Loucy (cell line): ENCODE measurements at regions not wholly inside any gene's neighbourhood (a gene's known extent, or its start where the extent isn't known, plus 50 kb on each side); places are given as distances from the start of the nearest gene placed in this dataset.

ENCODE experiments used
- H2AFZ ChIP-seq: fragments of 200-600 bp; sonication (generic); 2 replicates; pipeline ENCODE4 v1.6.0; 2016; ENCODE audit warnings: antibody characterized with exemption, mild to moderate bottlenecking, low read length, moderate library complexity
- H3F3A ChIP-seq: fragments of 200-600 bp; 2 replicates; pipeline ENCODE4 v1.6.0; 2016; ENCODE audit warnings: antibody characterized with exemption, low read depth, mild to moderate bottlenecking
- H3K27me3 ChIP-seq: fragments of 200-600 bp; sonication (generic); 2 replicates; pipeline ENCODE4 v1.6.1; 2014; ENCODE audit warnings: low read length, mild to moderate bottlenecking; ENCODE audit not compliant: insufficient read depth, poor library complexity, severe bottlenecking
- H3K36me3 ChIP-seq: fragments of 200-600 bp; sonication (generic); 2 replicates; pipeline ENCODE4 v1.6.1; 2016; ENCODE audit warnings: low read length; ENCODE audit not compliant: insufficient read depth
- H3K4me1 ChIP-seq: fragments of 200-600 bp; sonication (generic); 2 replicates; pipeline ENCODE4 v1.5.1; 2014; ENCODE audit warnings: low read length, mild to moderate bottlenecking; ENCODE audit not compliant: insufficient read depth, poor library complexity, severe bottlenecking
- H3K4me2 ChIP-seq: fragments of 200-600 bp; sonication (generic); 2 replicates; pipeline ENCODE4 v1.6.0; 2014; ENCODE audit warnings: antibody characterized with exemption, low read length, low read depth, mild to moderate bottlenecking; ENCODE audit not compliant: poor library complexity, severe bottlenecking
- H3K4me3 ChIP-seq: fragments of 200-600 bp; sonication (generic); 2 replicates; pipeline ENCODE4 v1.5.1; 2014; ENCODE audit warnings: low read length, mild to moderate bottlenecking, mixed read lengths; ENCODE audit not compliant: poor library complexity, severe bottlenecking
- H3K79me2 ChIP-seq: fragments of 200-600 bp; sonication (generic); 2 replicates; pipeline ENCODE4 v1.6.1; 2014; ENCODE audit warnings: low read length; ENCODE audit not compliant: insufficient read depth
- H3K9ac ChIP-seq: fragments of 200-600 bp; sonication (generic); 2 replicates; pipeline ENCODE4 v1.6.0; 2014; ENCODE audit warnings: mild to moderate bottlenecking, low read depth, low read length, moderate library complexity; ENCODE audit not compliant: poor library complexity, severe bottlenecking
- H3K9me2 ChIP-seq: fragments of 200-600 bp; sonication (generic); replicated peaks from 2 replicates; pipeline ENCODE4 v1.6.1; 2016; ENCODE audit warnings: low read depth, low read length, mixed read lengths
- H3K9me3 ChIP-seq: fragments of 200-600 bp; sonication (generic); 2 replicates; pipeline ENCODE4 v1.6.1; 2014; ENCODE audit warnings: mild to moderate bottlenecking, antibody characterized with exemption, low read length, low read depth; ENCODE audit not compliant: insufficient read depth
- H4K20me1 ChIP-seq: fragments of 200-600 bp; sonication (generic); 2 replicates; pipeline ENCODE4 v1.6.0; 2014; ENCODE audit warnings: antibody characterized with exemption, low read length, mild to moderate bottlenecking; ENCODE audit not compliant: insufficient read depth, poor library complexity, severe bottlenecking
- CTCF ChIP-seq: fragments of 200-600 bp; sonication (generic); conservative IDR thresholded peaks from 2 replicates; pipeline ENCODE4 v1.5.1; 2014; ENCODE audit warnings: mild to moderate bottlenecking, antibody characterized with exemption, low read length
- EZH2phosphoT487 ChIP-seq: fragments of 200-600 bp; IDR thresholded peaks from 2 replicates; pipeline ENCODE4 v1.6.1; 2018; ENCODE audit warnings: antibody characterized with exemption, mild to moderate bottlenecking, moderate library complexity, borderline replicate concordance

GRCh38 chr10:1933215-1933614 is 195.9 kb upstream of the ADARB2 start:
- no peak overlapping the region for H3K4me2 ChIP-seq
- no peaks in the 10 kb centered on the region for H3K9me2 ChIP-seq
- H3F3A ChIP-seq = no peaks in the 10 kb centered on the region
- H3K9me3 ChIP-seq = no peaks in the 10 kb centered on the region
- peaks cover 48% of the 10 kb centered on the region for H3K4me1 ChIP-seq
- no peak for TF ChIP-seq CTCF
- 0 out of 2 replicates have a peak overlapping the region, but pooled peaks have one; percentile 17 for H2AFZ ChIP-seq
- H3K27me3 ChIP-seq = no peaks in the 10 kb centered on the region
- H3K79me2 ChIP-seq = no peaks in the 10 kb centered on the region
- H3K36me3 ChIP-seq = no peaks in the 10 kb centered on the region
- no peak overlapping the region for H3K4me3 ChIP-seq
- H4K20me1 ChIP-seq = no peaks in the 10 kb centered on the region
- no peak overlapping the region for H3K9ac ChIP-seq

- H3K36me3 ChIP-seq = no peaks in the 10 kb centered on the region
- no peak overlapping the region for H3K4me3 ChIP-seq
- no peak overlapping the region for H3K9ac ChIP-seq
- H3F3A ChIP-seq = no peaks in the 10 kb centered on the region
- H4K20me1 ChIP-seq = no peaks in the 10 kb centered on the region
- no peaks in the 10 kb centered on the region for H3K9me2 ChIP-seq
- no peaks in the 10 kb centered on the region for H3K27me3 ChIP-seq
- peak overlapping the region; percentile 17 for H2AFZ ChIP-seq
- peaks cover 42% of the 10 kb centered on the region for H3K4me1 ChIP-seq
- no peaks in the 10 kb centered on the region for H3K79me2 ChIP-seq
- H3K4me2 ChIP-seq = no peak overlapping the region
- no peaks in the 10 kb centered on the region for H3K9me3 ChIP-seq
- TF ChIP-seq CTCF (no peak), EZH2phosphoT487 (no peak)
Measured at GRCh38 chr10:1932692-1933094, 195.4 kb upstream of the ADARB2 start.

GRCh38 chr10:1928606-1929005 is 191.3 kb upstream of the ADARB2 start:
- H3K4me1 ChIP-seq = peaks cover 19% of the 10 kb centered on the region
- H3K4me3 ChIP-seq = no peak overlapping the region
- no peak overlapping the region for H2AFZ ChIP-seq
- H3K9me2 ChIP-seq = no peaks in the 10 kb centered on the region
- no peaks in the 10 kb centered on the region for H3F3A ChIP-seq
- H4K20me1 ChIP-seq = no peaks in the 10 kb centered on the region
- no peaks in the 10 kb centered on the region for H3K79me2 ChIP-seq
- H3K36me3 ChIP-seq = no peaks in the 10 kb centered on the region
- H3K4me2 ChIP-seq = no peak overlapping the region
- no peak overlapping the region for H3K9ac ChIP-seq
- TF ChIP-seq CTCF (no peak), EZH2phosphoT487 (no peak)
- no peaks in the 10 kb centered on the region for H3K27me3 ChIP-seq
- no peaks in the 10 kb centered on the region for H3K9me3 ChIP-seq
